K562 (cell line): ENCODE measurements at regions not wholly inside any gene's neighbourhood (a gene's known extent, or its start where the extent isn't known, plus 50 kb on each side); places are given as distances from the start of the nearest gene placed in this dataset.

ENCODE experiments used
- ELF2 ChIP-seq: fragments of 250-450 bp; sonication (Bioruptor Pico); IDR thresholded peaks from 2 replicates; pipeline ENCODE4 v1.5.0; 2021; ENCODE audit warnings: mild to moderate bottlenecking
- PRPF4 ChIP-seq: fragments of 200-400 bp; formaldehyde crosslinking; IDR thresholded peaks from one replicate; pipeline ENCODE4 v1.6.1; 2017; ENCODE audit warnings: low read length, low read depth, mild to moderate bottlenecking; ENCODE audit not compliant: insufficient read depth, poor library complexity, severe bottlenecking
- XRCC4 ChIP-seq: IDR thresholded peaks from one replicate; pipeline ENCODE4 v1.6.1; 2011; ENCODE audit not compliant: insufficient read depth, insufficient read length; ENCODE audit errors: extremely low read depth
- TF ChIP-seq, protein P1 (sequence below), 2 experiments: fragments of 450-650 bp; formaldehyde crosslinking in 1 of 2; IDR thresholded peaks; 2 replicates each; pipeline versions ENCODE4 v1.4.0 to v1.6.1; 2014 to 2020; ENCODE audit warnings: mild to moderate bottlenecking in 2 of 2, borderline replicate concordance in 1 of 2, low read depth in 1 of 2

DNA sequence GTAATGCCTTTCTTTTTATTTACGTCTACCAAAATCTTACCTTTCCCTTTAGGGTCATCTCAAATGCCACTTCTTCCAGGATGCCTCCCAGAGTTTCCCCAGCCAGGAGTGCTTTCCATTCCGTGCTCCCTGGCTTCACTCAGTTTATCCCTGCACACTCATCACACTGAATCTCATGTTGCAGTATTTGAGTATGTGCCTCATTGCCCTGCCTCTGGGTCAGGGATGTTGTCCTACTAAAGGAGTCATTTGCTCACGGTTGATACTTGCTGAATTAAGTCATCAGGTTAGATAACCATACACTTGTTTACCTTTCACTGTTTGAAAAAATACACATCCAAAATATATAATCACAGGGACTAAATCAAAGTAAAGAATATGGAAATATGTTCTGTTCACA, 356.2 kb upstream of the GATB start (continued):
- TF ChIP-seq, protein P1, sequence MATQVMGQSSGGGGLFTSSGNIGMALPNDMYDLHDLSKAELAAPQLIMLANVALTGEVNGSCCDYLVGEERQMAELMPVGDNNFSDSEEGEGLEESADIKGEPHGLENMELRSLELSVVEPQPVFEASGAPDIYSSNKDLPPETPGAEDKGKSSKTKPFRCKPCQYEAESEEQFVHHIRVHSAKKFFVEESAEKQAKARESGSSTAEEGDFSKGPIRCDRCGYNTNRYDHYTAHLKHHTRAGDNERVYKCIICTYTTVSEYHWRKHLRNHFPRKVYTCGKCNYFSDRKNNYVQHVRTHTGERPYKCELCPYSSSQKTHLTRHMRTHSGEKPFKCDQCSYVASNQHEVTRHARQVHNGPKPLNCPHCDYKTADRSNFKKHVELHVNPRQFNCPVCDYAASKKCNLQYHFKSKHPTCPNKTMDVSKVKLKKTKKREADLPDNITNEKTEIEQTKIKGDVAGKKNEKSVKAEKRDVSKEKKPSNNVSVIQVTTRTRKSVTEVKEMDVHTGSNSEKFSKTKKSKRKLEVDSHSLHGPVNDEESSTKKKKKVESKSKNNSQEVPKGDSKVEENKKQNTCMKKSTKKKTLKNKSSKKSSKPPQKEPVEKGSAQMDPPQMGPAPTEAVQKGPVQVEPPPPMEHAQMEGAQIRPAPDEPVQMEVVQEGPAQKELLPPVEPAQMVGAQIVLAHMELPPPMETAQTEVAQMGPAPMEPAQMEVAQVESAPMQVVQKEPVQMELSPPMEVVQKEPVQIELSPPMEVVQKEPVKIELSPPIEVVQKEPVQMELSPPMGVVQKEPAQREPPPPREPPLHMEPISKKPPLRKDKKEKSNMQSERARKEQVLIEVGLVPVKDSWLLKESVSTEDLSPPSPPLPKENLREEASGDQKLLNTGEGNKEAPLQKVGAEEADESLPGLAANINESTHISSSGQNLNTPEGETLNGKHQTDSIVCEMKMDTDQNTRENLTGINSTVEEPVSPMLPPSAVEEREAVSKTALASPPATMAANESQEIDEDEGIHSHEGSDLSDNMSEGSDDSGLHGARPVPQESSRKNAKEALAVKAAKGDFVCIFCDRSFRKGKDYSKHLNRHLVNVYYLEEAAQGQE (IDR thresholded peaks at IDR 0.05; ENCODE audit: borderline replicate concordance): no peak
- TF ChIP-seq, protein P1 (CRISPR knock-in tag; IDR thresholded peaks at IDR 0.05; ENCODE audit: low read depth): no peak
- no peak for TF ChIP-seq XRCC4
- TF ChIP-seq ELF2 (CRISPR knock-in tag): no peak
- TF ChIP-seq PRPF4: no peak
